SK-N-SH (cell line): ENCODE measurements at regions not wholly inside any gene's neighbourhood (a gene's known extent, or its start where the extent isn't known, plus 50 kb on each side); places are given as distances from the start of the nearest gene placed in this dataset.

Experiments used
- GABPA ChIP-seq: IDR thresholded peaks from 2 replicates; pipeline ENCODE4 v1.4.0; 2012; ENCODE audit warnings: low read depth, mild to moderate bottlenecking
- TF ChIP-seq, protein P1 (sequence below): fragments of 200-600 bp; sonication (generic); IDR thresholded peaks from 2 replicates; pipeline ENCODE4 v1.6.1; 2017; ENCODE audit warnings: antibody characterized with exemption, mild to moderate bottlenecking, moderate library complexity
- TF ChIP-seq, protein P2 (sequence below): IDR thresholded peaks from 2 replicates; pipeline ENCODE4 v1.4.0; 2012; ENCODE audit warnings: low read depth

DNA sequence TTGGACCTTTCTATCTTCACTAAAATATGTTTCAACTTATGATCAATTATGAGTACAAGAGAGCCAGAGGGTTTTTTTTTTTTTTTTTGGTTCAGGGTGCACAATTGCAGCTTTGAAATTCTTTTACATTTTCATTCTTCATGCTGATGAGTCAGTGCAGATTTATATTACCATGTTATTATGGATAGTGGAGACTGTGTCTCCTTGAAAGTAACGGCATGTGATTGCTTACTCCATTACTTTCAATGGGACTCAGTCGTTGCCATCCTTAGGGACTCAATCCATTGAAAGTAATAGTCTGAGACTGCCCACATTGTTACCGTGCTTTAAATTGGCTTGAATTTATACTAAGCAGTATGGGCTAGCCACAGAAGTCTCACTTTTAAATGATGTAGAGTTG, 286.5 kb upstream of the FANCL start:
- TF ChIP-seq, protein P1, sequence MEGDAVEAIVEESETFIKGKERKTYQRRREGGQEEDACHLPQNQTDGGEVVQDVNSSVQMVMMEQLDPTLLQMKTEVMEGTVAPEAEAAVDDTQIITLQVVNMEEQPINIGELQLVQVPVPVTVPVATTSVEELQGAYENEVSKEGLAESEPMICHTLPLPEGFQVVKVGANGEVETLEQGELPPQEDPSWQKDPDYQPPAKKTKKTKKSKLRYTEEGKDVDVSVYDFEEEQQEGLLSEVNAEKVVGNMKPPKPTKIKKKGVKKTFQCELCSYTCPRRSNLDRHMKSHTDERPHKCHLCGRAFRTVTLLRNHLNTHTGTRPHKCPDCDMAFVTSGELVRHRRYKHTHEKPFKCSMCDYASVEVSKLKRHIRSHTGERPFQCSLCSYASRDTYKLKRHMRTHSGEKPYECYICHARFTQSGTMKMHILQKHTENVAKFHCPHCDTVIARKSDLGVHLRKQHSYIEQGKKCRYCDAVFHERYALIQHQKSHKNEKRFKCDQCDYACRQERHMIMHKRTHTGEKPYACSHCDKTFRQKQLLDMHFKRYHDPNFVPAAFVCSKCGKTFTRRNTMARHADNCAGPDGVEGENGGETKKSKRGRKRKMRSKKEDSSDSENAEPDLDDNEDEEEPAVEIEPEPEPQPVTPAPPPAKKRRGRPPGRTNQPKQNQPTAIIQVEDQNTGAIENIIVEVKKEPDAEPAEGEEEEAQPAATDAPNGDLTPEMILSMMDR, result no peak
- TF ChIP-seq, protein P2, sequence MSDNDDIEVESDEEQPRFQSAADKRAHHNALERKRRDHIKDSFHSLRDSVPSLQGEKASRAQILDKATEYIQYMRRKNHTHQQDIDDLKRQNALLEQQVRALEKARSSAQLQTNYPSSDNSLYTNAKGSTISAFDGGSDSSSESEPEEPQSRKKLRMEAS, result no peak
- no peak for TF ChIP-seq GABPA
